A549 (cell line): ENCODE measurements at regions not wholly inside any gene's neighbourhood (a gene's known extent, or its start where the extent isn't known, plus 50 kb on each side); places are given as distances from the start of the nearest gene placed in this dataset.
A peak's percentile ranks its signal among the peaks of the same experiment; 100 is the strongest.

Source experiments
- ATAC-seq, 2 experiments: fragments of 200-7000 bp in 1 of 2; fragments of >200 bp in 1 of 2; cut with Nextera tagmentation in 1 of 2; cut with Tn5 transposase in 1 of 2; 3 replicates each; pipeline versions ENCODE4 v1.8.0 to v1.9.1; 2018 to 2020; ENCODE audit warnings: mild to moderate bottlenecking in 1 of 2, moderate library complexity in 1 of 2
- CTCF ChIA-PET: fragments of 300-600 bp; sonication (Branson Sonifier 250); formaldehyde crosslinking; extraction: SDS; loops from one replicate; lab custom pipeline; 2021; ENCODE audit warnings: antibody characterized with exemption, inconsistent platforms; lab: Yijun Ruan, JAX
- POLR2A ChIA-PET: fragments of 350-600 bp; formaldehyde crosslinking; extraction: SDS; loops from one replicate; lab custom pipeline; 2021; ENCODE audit warnings: antibody characterized with exemption, inconsistent platforms; lab: Yijun Ruan, JAX
- DNase-seq, 2 experiments: peaks; one replicate each; pipeline versions ENCODE4 v3.0.0 to v3.0.0-alpha.2; 2011 to 2016; ENCODE audit warnings: low read depth in 1 of 2, low spot score in 1 of 2
- FAIRE-seq: peaks from 2 replicates; lab custom pipeline; 2011; peaks lifted over from hg19 to GRCh38; lab: Jason Lieb, UNC
- H3K27ac ChIP-seq, 2 experiments: fragments of >200 bp; sonication (Bioruptor Twin); formaldehyde crosslinking; 3 replicates each; pipeline ENCODE4 v1.5.1; 2016 to 2017
- H3K4me1 ChIP-seq: fragments of >200 bp; sonication (Bioruptor Twin); formaldehyde crosslinking; 3 replicates; pipeline ENCODE4 v1.6.1; 2016
- H3K4me2 ChIP-seq: fragments of >200 bp; sonication (Bioruptor Twin); formaldehyde crosslinking; 3 replicates; pipeline ENCODE4 v1.6.1; 2016
- H3K4me3 ChIP-seq: fragments of >200 bp; sonication (Bioruptor Twin); formaldehyde crosslinking; 3 replicates; pipeline ENCODE4 v1.5.1; 2016
- H3K9me3 ChIP-seq: fragments of >200 bp; sonication (Bioruptor Twin); formaldehyde crosslinking; 3 replicates; pipeline ENCODE4 v1.6.1; 2016
- CBX8 ChIP-seq: fragments of 200-600 bp; sonication (generic); IDR thresholded peaks from 2 replicates; pipeline ENCODE4 v1.6.1; 2016
- CEBPB ChIP-seq, 2 experiments: fragments of >200 bp in 1 of 2; sonication (Bioruptor Twin) in 1 of 2; formaldehyde crosslinking in 1 of 2; IDR thresholded peaks; 2 replicates each; pipeline ENCODE4 v1.6.1; 2012 to 2016
- CHD2 ChIP-seq: fragments of 150-350 bp; IDR thresholded peaks from 2 replicates; pipeline ENCODE4 v1.6.1; 2014; ENCODE audit warnings: low read length; ENCODE audit not compliant: partially characterized antibody
- CHD4 ChIP-seq: fragments of 200-600 bp; sonication (generic); IDR thresholded peaks from 2 replicates; pipeline ENCODE4 v1.6.1; 2016; ENCODE audit warnings: antibody characterized with exemption, mild to moderate bottlenecking, borderline replicate concordance
- EHF ChIP-seq: fragments of 250-450 bp; sonication (Bioruptor Pico); IDR thresholded peaks from 2 replicates; pipeline ENCODE4 v1.5.0; 2020; ENCODE audit warnings: mild to moderate bottlenecking
- EHMT2 ChIP-seq: fragments of 200-600 bp; sonication (generic); IDR thresholded peaks from 2 replicates; pipeline ENCODE4 v1.6.1; 2016; ENCODE audit warnings: antibody characterized with exemption, low read depth, mild to moderate bottlenecking, moderate library complexity
- EP300 ChIP-seq, 2 experiments: fragments of >200 bp; sonication (Bioruptor Twin); formaldehyde crosslinking; IDR thresholded peaks; 2 replicates in 1 of 2; 3 replicates in 1 of 2; pipeline ENCODE4 v1.6.1; 2016 to 2017
- ESRRA ChIP-seq: fragments of 150-350 bp; IDR thresholded peaks from 2 replicates; pipeline ENCODE4 v1.6.1; 2014; ENCODE audit warnings: mild to moderate bottlenecking, low read length, borderline replicate concordance
- FOSB ChIP-seq: fragments of 250-450 bp; sonication (Bioruptor Pico); IDR thresholded peaks from 2 replicates; pipeline ENCODE4 v1.5.0; 2020; ENCODE audit warnings: mild to moderate bottlenecking, moderate library complexity
- FOSL2 ChIP-seq, 2 experiments: fragments of 450-650 bp in 1 of 2; fragments of >200 bp in 1 of 2; sonication (Bioruptor Twin) in 1 of 2; formaldehyde crosslinking; IDR thresholded peaks; 2 replicates each; pipeline versions ENCODE4 v1.5.0 to v1.6.1; 2016 to 2020; ENCODE audit warnings: mild to moderate bottlenecking in 1 of 2, moderate library complexity in 1 of 2
- GATA3 ChIP-seq: IDR thresholded peaks from 2 replicates; pipeline ENCODE4 v1.6.1; 2012; ENCODE audit warnings: borderline replicate concordance
- HDAC2 ChIP-seq: fragments of 200-600 bp; sonication (generic); IDR thresholded peaks from 2 replicates; pipeline ENCODE4 v1.6.1; 2016
- HEYL ChIP-seq: fragments of 250-450 bp; sonication (Bioruptor Pico); IDR thresholded peaks from 2 replicates; pipeline ENCODE4 v1.8.0; 2021; ENCODE audit warnings: mild to moderate bottlenecking, moderate library complexity
- HOXA7 ChIP-seq: fragments of 250-450 bp; sonication (Bioruptor Pico); IDR thresholded peaks from 2 replicates; pipeline ENCODE4 v1.5.0; 2020; ENCODE audit warnings: mild to moderate bottlenecking, moderate library complexity
- HOXB13 ChIP-seq: fragments of 250-450 bp; sonication (Bioruptor Pico); IDR thresholded peaks from 2 replicates; pipeline ENCODE4 v1.5.0; 2020; ENCODE audit warnings: low read depth, mild to moderate bottlenecking, moderate library complexity
- HOXB5 ChIP-seq: fragments of 250-450 bp; sonication (Bioruptor Pico); IDR thresholded peaks from 2 replicates; pipeline ENCODE4 v1.5.0; 2020; ENCODE audit warnings: mild to moderate bottlenecking, moderate library complexity
- JUNB ChIP-seq: fragments of >200 bp; sonication (Bioruptor Twin); formaldehyde crosslinking; IDR thresholded peaks from 2 replicates; pipeline ENCODE4 v1.6.1; 2016
- KDM5A ChIP-seq: fragments of 200-600 bp; sonication (generic); IDR thresholded peaks from 2 replicates; pipeline ENCODE4 v1.6.1; 2016; ENCODE audit warnings: antibody characterized with exemption, mild to moderate bottlenecking
- MAFK ChIP-seq: fragments of 450-650 bp; IDR thresholded peaks from 2 replicates; pipeline ENCODE4 v1.6.1; 2014; ENCODE audit not compliant: partially characterized antibody
- MAZ ChIP-seq: fragments of 150-350 bp; IDR thresholded peaks from 2 replicates; pipeline ENCODE4 v1.6.1; 2014; ENCODE audit warnings: antibody characterized with exemption, low read depth, low read length, borderline replicate concordance
- MYC ChIP-seq: IDR thresholded peaks from 2 replicates; pipeline ENCODE4 v1.6.1; 2012; ENCODE audit warnings: mild to moderate bottlenecking, inconsistent platforms, low read length, improper control_type of control experiment, borderline replicate concordance
- NPAS2 ChIP-seq: fragments of 250-450 bp; sonication (Bioruptor Pico); IDR thresholded peaks from 2 replicates; pipeline ENCODE4 v1.8.0; 2022; ENCODE audit warnings: mild to moderate bottlenecking, moderate library complexity, borderline replicate concordance
- PHF8 ChIP-seq: fragments of 200-600 bp; sonication (generic); IDR thresholded peaks from 2 replicates; pipeline ENCODE4 v1.6.1; 2016; ENCODE audit warnings: low read depth, mild to moderate bottlenecking, antibody characterized with exemption, moderate library complexity, borderline replicate concordance
- POLR2A ChIP-seq: IDR thresholded peaks from 2 replicates; pipeline ENCODE4 v1.6.1; 2012; ENCODE audit warnings: mild to moderate bottlenecking, low read length
- POLR2AphosphoS2 ChIP-seq: conservative IDR thresholded peaks from 2 replicates; pipeline ENCODE4 v1.6.1; 2012; ENCODE audit warnings: low read length, improper control_type of control experiment, inconsistent platforms
- RAD21 ChIP-seq, 2 experiments: fragments of >200 bp in 1 of 2; sonication (Bioruptor Twin) in 1 of 2; formaldehyde crosslinking in 1 of 2; IDR thresholded peaks in 1 of 2; conservative IDR thresholded peaks in 1 of 2; 2 replicates in 1 of 2; 3 replicates in 1 of 2; pipeline ENCODE4 v1.6.1; 2012 to 2018; ENCODE audit warnings: inconsistent platforms in 1 of 2
- RCOR1 ChIP-seq: fragments of 150-350 bp; IDR thresholded peaks from 2 replicates; pipeline ENCODE4 v1.6.1; 2014; ENCODE audit warnings: antibody characterized with exemption, low read length, low read depth
- RNF2 ChIP-seq: fragments of 200-600 bp; sonication (generic); IDR thresholded peaks from 2 replicates; pipeline ENCODE4 v1.6.1; 2016; ENCODE audit warnings: low read depth, mild to moderate bottlenecking, antibody characterized with exemption, moderate library complexity, borderline replicate concordance
- SMC3 ChIP-seq: fragments of >200 bp; sonication (Bioruptor Twin); formaldehyde crosslinking; IDR thresholded peaks from 3 replicates; pipeline ENCODE4 v1.6.1; 2018; ENCODE audit warnings: inconsistent platforms
- SREBF2 ChIP-seq: fragments of 450-650 bp; IDR thresholded peaks from 2 replicates; pipeline ENCODE4 v1.6.1; 2014; ENCODE audit warnings: mild to moderate bottlenecking, moderate library complexity
- TP53 ChIP-seq: fragments of 250-450 bp; sonication (Bioruptor Pico); IDR thresholded peaks from 2 replicates; pipeline ENCODE4 v1.5.0; 2021; ENCODE audit warnings: mild to moderate bottlenecking, moderate library complexity
- USF2 ChIP-seq: fragments of 450-650 bp; IDR thresholded peaks from 2 replicates; pipeline ENCODE4 v1.6.1; 2014; ENCODE audit warnings: antibody characterized with exemption
- ZC3H11A ChIP-seq: fragments of 450-650 bp; IDR thresholded peaks from 2 replicates; pipeline ENCODE4 v1.6.1; 2014; ENCODE audit warnings: antibody characterized with exemption, mild to moderate bottlenecking
- ZFP36 ChIP-seq: fragments of 450-650 bp; IDR thresholded peaks from 2 replicates; pipeline ENCODE4 v1.6.1; 2014; ENCODE audit warnings: borderline replicate concordance; ENCODE audit not compliant: partially characterized antibody
- WGBS: methylation state at CpG from one replicate; pipeline ENCODE4 v1.1.6; 2017; ENCODE audit errors: missing lambda C conversion rate; 5-methylcytosine and 5-hydroxymethylcytosine counted together
- TF ChIP-seq, protein P1 (sequence below): fragments of 250-450 bp; sonication (Bioruptor Pico); IDR thresholded peaks from 2 replicates; pipeline ENCODE4 v1.5.0; 2021; ENCODE audit warnings: mild to moderate bottlenecking, moderate library complexity, borderline replicate concordance
- TF ChIP-seq, protein P2 (sequence below): fragments of 150-350 bp; IDR thresholded peaks from 2 replicates; pipeline ENCODE4 v1.6.1; 2014; ENCODE audit warnings: low read depth, mild to moderate bottlenecking, low read length
- TF ChIP-seq, protein P3 (sequence below): fragments of 250-450 bp; sonication (Bioruptor Pico); IDR thresholded peaks from 2 replicates; pipeline ENCODE4 v1.5.0; 2020; ENCODE audit warnings: low read depth, mild to moderate bottlenecking, moderate library complexity

- Histone ChIP-seq H3K4me1 (peaks cover 20% of the 10 kb centered on the region), H3K9me3 (no peaks in the 10 kb centered on the region), H3K4me3 (no peak overlapping the region), H3K4me2 (peak overlapping the region; percentile 1; the same call in 1 of the 3 replicates), H3K27ac (peak overlapping the region in 1 of 2 experiments; percentile 68; a peak in 3 of 6 replicates)
- DNase-seq (peak; percentile 13 to 85), ATAC-seq (peak; percentile 96 to 97), FAIRE-seq (peak; percentile 39)
- 6% methylated on average over 6 of the region's 6 CpGs for WGBS
- ChIA-PET CTCF (no interaction called here), POLR2A (no interaction called here)
- TF ChIP-seq CHD4: no peak
- peak; percentile 25; the same call in 1 of the 2 replicates for TF ChIP-seq SREBF2
- TF ChIP-seq HOXA7: no peak
- 0 out of 5 replicates have a peak, but pooled peaks of 1 of the 2 experiments have one; percentile 6 for TF ChIP-seq RAD21 (conservative IDR thresholded peaks at IDR 0.05 in 1 of 2, IDR thresholded peaks at IDR 0.05 in 1 of 2)
- TF ChIP-seq, protein P1, sequence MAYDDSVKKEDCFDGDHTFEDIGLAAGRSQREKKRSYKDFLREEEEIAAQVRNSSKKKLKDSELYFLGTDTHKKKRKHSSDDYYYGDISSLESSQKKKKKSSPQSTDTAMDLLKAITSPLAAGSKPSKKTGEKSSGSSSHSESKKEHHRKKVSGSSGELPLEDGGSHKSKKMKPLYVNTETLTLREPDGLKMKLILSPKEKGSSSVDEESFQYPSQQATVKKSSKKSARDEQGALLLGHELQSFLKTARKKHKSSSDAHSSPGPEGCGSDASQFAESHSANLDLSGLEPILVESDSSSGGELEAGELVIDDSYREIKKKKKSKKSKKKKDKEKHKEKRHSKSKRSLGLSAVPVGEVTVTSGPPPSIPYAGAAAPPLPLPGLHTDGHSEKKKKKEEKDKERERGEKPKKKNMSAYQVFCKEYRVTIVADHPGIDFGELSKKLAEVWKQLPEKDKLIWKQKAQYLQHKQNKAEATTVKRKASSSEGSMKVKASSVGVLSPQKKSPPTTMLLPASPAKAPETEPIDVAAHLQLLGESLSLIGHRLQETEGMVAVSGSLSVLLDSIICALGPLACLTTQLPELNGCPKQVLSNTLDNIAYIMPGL (CRISPR knock-in tag): no peak
- TF ChIP-seq ESRRA: no peak
- TF ChIP-seq TP53 (CRISPR knock-in tag): no peak
- TF ChIP-seq HDAC2: no peak
- no peak; the same call in 1 of the 2 replicates for TF ChIP-seq FOSL2 (IDR thresholded peaks at IDR 0.05)
- TF ChIP-seq FOSL2 (CRISPR knock-in tag; IDR thresholded peaks at IDR 0.05): peak; percentile 60
- TF ChIP-seq, protein P2, sequence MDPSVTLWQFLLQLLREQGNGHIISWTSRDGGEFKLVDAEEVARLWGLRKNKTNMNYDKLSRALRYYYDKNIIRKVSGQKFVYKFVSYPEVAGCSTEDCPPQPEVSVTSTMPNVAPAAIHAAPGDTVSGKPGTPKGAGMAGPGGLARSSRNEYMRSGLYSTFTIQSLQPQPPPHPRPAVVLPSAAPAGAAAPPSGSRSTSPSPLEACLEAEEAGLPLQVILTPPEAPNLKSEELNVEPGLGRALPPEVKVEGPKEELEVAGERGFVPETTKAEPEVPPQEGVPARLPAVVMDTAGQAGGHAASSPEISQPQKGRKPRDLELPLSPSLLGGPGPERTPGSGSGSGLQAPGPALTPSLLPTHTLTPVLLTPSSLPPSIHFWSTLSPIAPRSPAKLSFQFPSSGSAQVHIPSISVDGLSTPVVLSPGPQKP: no peak
- no peak for TF ChIP-seq MAZ
- TF ChIP-seq SMC3: no peak
- no peak for TF ChIP-seq HOXB5 (CRISPR knock-in tag)
- TF ChIP-seq MAFK: no peak
- TF ChIP-seq EHF: no peak
- peak; percentile 49; the same call in 1 of the 2 replicates for TF ChIP-seq GATA3
- no peak for TF ChIP-seq ZC3H11A
- no peak for TF ChIP-seq FOSB (CRISPR knock-in tag)
- no peak for TF ChIP-seq ZFP36
- TF ChIP-seq JUNB: peak; percentile 35
- no peak for TF ChIP-seq RCOR1
- TF ChIP-seq RNF2: no peak
- no peak for TF ChIP-seq CBX8
- TF ChIP-seq EP300 (IDR thresholded peaks at IDR 0.05): peak in 1 of 2 experiments; percentile 21; a peak in 1 of 5 replicates
- no peak for TF ChIP-seq HEYL (CRISPR knock-in tag)
- TF ChIP-seq CHD2: no peak
- TF ChIP-seq PHF8: no peak
- TF ChIP-seq, protein P3, sequence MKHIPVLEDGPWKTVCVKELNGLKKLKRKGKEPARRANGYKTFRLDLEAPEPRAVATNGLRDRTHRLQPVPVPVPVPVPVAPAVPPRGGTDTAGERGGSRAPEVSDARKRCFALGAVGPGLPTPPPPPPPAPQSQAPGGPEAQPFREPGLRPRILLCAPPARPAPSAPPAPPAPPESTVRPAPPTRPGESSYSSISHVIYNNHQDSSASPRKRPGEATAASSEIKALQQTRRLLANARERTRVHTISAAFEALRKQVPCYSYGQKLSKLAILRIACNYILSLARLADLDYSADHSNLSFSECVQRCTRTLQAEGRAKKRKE: no peak
- no peak for TF ChIP-seq KDM5A
- TF ChIP-seq HOXB13 (CRISPR knock-in tag): no peak
- TF ChIP-seq USF2: no peak
- TF ChIP-seq MYC: no peak
- TF ChIP-seq NPAS2 (CRISPR knock-in tag): no peak
- TF ChIP-seq POLR2AphosphoS2: no peak
- no peak for TF ChIP-seq EHMT2
- peak in 1 of 2 experiments; percentile 69; a peak in 2 of 4 replicates for TF ChIP-seq CEBPB (IDR thresholded peaks at IDR 0.05)
- TF ChIP-seq POLR2A: no peak
These were observed 871.4 kb downstream of the C12orf50 start for GRCh38 chr12:87157791-87158190.
